Embryonic facial prominence (tissue), 1 donor: ENCODE measurements at regions not wholly inside any gene's neighbourhood (a gene's known extent, or its start where the extent isn't known, plus 50 kb on each side); places are given as distances from the start of the nearest gene placed in this dataset.

Source experiments
- DNase-seq: peaks from one replicate; pipeline ENCODE4 v3.0.0-alpha.2; 2016; ENCODE audit errors: extremely low spot score

- DNase-seq, result no peak
These were observed 287.2 kb downstream of the YTHDC2 start for GRCh38 chr5:113800686-113801085.

- DNase-seq, result no peak
These were observed 290.8 kb downstream of the YTHDC2 start for GRCh38 chr5:113804264-113804663.

GRCh38 chr5:113804943-113805342 is 291.4 kb downstream of the YTHDC2 start:
- DNase-seq, result no peak

DNA sequence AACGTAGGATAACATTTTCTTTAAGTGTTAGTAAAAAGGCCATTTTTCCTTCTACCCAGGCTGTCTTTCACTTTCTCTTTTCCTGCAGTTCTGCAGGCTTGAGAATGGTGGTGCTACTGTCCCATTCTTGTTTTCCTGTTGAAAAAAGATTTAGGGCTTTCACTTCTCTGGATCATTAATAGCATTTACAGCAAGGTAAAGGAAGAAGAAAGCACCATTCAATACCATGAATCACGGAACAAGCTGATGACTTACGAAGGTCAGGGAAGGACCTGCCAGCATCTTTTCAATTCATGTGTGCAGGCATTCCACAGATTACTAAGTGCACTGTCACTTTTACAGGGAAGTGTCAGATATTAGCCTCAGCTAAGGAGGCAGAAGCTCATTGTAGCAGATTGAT is 292.8 kb downstream of the YTHDC2 start:
- DNase-seq, result no peak

GRCh38 chr5:113806904-113807303 is 293.4 kb downstream of the YTHDC2 start:
- no peak for DNase-seq

DNA sequence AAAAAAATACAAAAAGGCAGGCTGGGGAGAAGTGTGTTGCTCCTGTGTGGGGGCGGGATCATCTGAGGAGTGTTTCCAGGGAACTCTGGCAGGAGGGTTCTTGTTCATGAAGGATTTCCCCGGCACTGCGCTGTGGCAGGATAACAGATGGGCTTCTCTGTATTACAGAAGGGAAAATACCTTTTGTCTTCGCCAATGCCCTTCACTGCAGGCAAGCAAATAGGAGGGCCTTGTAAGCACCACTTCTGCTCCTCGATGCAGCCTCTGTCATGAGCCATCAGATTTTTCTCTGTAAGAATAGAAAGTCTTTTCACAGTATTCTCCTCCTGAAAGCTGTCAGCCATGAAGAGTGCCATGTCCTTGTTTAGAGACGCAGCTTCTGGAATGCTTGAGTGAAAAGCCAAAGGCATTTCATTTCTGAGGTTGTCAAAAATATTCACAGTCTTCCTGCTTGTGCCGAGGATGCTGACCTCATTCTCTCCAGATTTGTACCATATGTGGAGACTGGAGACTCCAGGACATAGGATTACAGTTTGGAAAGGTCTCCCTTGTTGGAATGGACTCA is 294.0 kb downstream of the YTHDC2 start:
- peak; percentile 11 for DNase-seq

GRCh38 chr5:113808956-113809355 is 295.5 kb downstream of the YTHDC2 start:
- DNase-seq, result no peak

GRCh38 chr5:113809626-113810025 is 296.1 kb downstream of the YTHDC2 start:
- no peak for DNase-seq

- DNase-seq, result no peak
These were observed 300.0 kb downstream of the YTHDC2 start for GRCh38 chr5:113813466-113813865.

DNA sequence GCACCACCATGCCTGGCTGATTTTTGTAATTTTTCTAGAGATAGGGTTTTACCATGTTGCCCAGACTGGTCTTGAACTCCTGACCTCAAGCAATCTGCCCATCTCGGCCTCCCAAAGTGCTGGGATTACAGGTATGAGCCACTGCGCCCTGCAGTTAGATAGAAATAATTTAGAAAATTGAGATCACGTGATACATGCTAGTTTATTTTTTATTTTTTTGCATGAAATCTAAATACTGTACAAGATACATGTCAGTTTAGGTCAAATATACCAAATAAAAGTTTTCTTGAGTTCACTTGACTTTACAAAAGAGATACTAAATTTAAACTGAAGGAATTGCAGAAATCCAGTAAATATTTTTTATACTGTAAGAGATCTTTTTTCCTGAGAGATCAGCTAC is 304.2 kb downstream of the YTHDC2 start:
- DNase-seq, result no peak

GRCh38 chr5:113823696-113824095 is 310.2 kb downstream of the YTHDC2 start:
- DNase-seq, result no peak

- DNase-seq, result no peak
These were observed 310.8 kb downstream of the YTHDC2 start for GRCh38 chr5:113824307-113824706.

DNA sequence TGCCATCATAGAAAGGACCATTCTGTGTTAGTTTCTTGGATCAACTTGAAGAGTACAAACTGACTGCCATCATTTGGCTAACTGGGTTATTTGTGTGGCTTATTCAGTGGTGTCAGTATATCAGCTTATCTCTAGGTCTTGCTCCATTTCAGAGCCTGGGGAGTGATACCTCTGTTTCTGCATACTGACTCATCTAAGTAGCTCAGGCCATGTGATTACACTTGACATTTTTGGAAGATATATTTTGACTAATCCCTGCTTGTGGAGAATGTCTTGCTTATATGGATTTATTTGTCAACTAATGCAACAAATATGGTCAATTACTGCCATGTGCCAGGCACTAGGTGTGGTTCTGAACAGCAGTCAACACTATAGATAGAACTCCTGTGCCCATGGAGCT is 311.7 kb downstream of the YTHDC2 start:
- DNase-seq, result no peak

DNA sequence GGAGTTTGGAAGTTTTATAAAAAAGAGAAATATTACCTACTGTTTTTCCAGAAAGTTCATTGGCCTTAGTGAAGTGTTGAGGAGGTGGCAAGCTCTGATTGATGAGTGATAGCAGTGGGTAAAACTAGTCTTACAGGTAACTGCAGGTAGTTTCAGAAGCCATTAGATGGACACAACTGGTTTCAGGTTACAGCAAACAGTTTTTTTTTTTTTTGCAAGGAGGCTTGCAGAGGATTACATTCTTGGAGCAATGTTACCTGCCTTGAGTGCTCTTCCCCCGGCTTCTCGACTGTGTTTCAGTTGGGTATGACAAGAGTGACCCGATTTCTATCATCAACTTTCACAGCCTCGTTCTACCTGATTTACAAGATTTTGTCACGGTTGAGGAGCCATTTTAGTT is 333.4 kb downstream of the YTHDC2 start:
- no peak for DNase-seq

DNA sequence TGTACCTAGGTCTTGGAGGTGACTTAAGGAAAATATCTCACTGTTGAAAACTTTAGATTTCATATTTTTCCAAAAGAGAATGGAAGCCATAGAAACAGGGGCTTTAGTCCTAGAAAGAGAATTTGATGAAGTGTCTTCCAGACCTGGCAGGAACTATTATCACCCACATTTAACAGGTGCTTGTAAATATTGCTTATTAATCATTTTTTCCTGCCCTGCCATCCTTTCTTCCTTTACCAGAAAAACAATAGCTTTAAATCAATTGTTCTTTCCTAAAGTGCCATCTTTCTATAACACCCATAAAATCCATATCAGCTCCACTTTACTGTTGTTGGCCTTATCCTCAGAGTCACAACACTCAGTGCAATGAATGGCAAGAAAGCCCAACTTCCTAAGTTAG is 350.9 kb downstream of the YTHDC2 start:
- no peak for DNase-seq

GRCh38 chr5:113866763-113867162 is 353.3 kb downstream of the YTHDC2 start:
- no peak for DNase-seq

DNA sequence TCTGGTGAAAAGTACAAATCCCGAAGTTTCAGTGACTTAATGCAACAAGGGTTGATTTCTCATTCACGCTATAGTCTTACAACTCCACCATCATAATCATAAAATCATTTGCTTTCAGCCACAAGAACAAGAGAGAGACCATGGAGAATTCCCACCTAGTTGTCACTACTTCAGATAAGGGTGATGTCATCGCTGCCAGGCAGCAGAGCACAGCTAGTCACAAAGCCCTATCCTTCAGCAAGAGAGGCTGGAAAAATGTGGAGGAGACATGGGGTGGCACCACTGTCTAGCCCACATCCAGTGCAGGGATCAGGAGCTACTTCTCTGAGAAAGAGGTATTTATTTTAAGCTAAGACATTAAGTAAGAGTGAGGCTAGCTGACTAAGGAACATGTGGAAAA is 356.1 kb downstream of the YTHDC2 start:
- no peak for DNase-seq

DNA sequence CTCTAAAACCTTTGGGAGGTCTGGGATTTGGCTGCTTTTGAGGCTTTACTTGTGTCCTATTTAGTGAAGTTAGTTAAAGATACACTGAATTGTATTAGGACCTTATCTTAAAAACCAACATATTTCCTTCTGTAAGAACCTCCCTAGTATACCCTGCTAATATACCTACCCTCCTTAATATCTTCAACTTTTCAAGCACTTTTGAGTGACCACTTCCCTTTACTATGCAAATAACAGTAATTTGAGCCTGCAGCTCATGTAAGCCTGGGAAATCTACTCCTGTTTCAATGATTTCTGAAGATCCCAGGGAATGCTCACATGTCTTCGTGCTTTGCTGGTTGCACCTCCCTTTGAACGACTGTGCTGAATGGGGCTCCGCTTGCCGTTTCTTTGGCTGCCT is 358.5 kb downstream of the YTHDC2 start:
- DNase-seq, result no peak

DNA sequence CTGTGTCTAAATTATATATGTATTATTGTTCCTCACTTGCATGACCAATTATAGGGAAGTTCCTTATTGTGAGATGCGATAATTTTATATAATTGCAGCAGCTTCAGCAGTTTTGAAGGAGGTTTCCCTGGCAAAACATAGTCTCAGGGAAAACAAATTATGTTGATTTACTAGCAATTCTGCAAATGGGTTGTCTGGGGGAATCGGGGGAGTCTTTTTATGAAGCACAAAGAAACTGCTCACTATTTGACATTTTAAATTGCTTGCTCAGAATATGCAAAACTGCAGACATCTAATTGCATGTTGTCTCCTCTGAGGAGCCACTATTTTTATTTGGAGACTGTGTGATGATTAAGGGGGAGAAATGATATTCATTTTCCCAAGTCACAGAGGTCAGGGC is 361.6 kb downstream of the YTHDC2 start:
- no peak for DNase-seq

- no peak for DNase-seq
These were observed 378.0 kb downstream of the YTHDC2 start for GRCh38 chr5:113891491-113891890.

DNA sequence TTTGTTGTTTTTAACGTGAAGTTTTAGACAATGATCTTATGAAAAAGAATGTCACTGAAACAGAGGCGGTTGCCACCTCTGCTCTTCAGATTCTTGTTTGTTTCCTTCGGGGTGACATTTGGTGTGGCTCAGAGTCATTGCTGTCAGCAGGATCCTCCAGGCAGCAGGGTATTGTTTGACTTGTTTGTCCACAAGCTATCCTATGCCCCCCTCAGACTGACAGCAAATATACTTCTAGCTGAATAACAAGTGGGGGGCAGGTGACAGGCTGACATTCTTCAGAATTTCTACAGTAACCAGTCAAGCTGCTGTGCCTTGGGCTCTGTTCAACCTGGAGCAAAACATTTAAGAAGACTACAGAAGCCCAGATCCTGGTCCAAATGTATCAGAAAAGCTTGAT is 383.3 kb downstream of the YTHDC2 start:
- DNase-seq, result no peak

GRCh38 chr5:113897748-113898147 is 384.3 kb downstream of the YTHDC2 start:
- DNase-seq, result no peak

DNA sequence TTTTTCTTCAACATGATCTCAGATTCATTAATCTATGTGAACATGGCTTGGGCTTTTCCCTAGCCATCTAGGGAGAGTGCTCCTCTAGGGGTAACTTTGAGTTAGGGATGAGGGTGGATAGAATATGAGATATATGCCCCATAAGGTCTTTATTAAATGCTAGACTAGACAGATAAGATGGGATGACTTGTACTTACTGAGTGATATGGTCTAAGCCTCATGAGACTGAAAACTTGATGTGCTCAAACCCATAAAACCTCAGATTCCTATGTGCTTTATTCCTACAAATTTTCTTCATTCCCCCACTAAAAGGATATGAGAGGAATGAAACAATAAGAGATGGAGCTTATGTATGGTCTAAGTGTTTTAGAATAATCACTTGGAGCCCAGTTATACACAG is 386.6 kb downstream of the YTHDC2 start:
- DNase-seq, result no peak

- no peak for DNase-seq
These were observed 387.3 kb downstream of the YTHDC2 start for GRCh38 chr5:113900816-113901215.

- DNase-seq, result no peak
These were observed 388.2 kb downstream of the YTHDC2 start for GRCh38 chr5:113901718-113902117.
